ENCODE measurements at regions not wholly inside any gene's neighbourhood (a gene's known extent, or its start where the extent isn't known, plus 50 kb on each side); places are given as distances from the start of the nearest gene placed in this dataset.

DNA sequence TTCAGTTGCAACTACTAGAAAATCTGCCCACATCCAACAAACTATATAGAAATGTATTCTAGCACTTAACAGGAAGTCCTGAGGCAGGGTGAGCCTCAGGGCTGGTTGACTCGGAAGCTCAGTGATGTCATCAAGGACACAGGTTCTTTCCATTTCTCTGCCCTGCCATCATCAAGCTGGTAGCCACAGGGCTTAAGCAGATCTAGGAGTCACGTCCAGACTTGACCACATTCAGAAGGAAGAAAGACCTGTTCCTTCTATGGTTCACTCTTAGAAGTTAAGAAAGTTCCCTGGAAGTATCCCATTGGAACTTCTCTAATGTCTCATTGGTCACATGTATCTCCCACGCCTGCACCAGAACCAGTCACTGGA, 438.1 kb downstream of the PRDM2 start:
- no peak for DNase-seq (ENCODE audit: low read depth)
- H3K4me3 ChIP-seq (ENCODE audit: low read depth, low read length): no peak overlapping the region
- TF ChIP-seq, protein P1, sequence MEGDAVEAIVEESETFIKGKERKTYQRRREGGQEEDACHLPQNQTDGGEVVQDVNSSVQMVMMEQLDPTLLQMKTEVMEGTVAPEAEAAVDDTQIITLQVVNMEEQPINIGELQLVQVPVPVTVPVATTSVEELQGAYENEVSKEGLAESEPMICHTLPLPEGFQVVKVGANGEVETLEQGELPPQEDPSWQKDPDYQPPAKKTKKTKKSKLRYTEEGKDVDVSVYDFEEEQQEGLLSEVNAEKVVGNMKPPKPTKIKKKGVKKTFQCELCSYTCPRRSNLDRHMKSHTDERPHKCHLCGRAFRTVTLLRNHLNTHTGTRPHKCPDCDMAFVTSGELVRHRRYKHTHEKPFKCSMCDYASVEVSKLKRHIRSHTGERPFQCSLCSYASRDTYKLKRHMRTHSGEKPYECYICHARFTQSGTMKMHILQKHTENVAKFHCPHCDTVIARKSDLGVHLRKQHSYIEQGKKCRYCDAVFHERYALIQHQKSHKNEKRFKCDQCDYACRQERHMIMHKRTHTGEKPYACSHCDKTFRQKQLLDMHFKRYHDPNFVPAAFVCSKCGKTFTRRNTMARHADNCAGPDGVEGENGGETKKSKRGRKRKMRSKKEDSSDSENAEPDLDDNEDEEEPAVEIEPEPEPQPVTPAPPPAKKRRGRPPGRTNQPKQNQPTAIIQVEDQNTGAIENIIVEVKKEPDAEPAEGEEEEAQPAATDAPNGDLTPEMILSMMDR (IDR thresholded peaks at IDR 0.05; ENCODE audit: low read depth, low read length, missing control alignments): no peak
- in situ Hi-C loops (cut with HindIII; ENCODE audit: low sequenced_read_pairs): no loop called here

DNA sequence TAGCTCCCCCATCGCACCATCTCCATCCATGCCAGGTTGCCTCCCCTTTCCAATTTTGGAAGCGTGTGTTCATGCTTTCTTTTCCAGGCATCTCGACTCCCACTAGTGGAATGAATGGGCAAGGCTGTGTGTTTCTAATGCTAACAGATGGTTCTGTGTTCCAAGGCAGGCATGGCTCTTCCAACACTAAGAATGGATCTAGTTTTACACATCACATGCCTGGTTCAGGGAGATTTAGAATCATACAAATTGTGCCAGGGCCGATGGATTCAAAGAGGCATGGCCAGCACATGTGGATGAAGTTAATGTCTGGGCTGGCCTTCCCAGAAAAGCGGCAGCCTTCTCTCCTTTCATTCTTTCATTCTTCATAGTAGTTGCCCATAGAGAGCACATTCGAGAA, 438.7 kb downstream of the PRDM2 start:
- in situ Hi-C loops (cut with HindIII; ENCODE audit: low sequenced_read_pairs): no loop called here
- no peak for DNase-seq (ENCODE audit: low read depth)
- TF ChIP-seq, protein P1 (IDR thresholded peaks at IDR 0.05; ENCODE audit: low read depth, low read length, missing control alignments): peak; percentile 15
- no peak overlapping the region for H3K4me3 ChIP-seq (ENCODE audit: low read depth, low read length)

DNA sequence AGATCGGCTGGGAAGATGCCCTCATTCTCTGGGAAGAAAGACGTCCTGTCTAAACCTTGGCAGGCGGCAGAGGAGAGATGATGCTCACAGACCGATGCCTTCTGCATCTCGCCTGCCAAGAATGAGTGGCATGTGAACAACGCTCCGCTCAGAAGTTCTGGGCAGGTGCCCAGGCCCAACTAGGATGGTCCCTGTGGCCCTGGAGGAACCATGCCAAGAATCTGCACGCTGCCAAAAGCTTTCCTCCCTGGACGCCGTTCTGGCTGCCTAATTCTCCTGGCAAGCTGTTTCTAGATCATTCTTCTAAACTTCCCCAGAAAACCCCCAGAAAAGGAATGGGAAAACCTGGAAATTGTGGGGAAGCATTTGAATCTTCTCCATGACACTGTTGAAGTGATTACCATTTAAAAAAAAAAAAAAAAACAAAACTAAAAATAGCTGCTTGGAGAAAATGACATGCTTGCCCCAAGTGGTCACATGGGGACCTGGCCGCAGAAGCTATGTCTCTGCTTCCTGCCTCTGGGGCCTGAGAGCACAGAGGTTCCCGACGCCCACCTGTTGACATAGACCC, 440.9 kb downstream of the PRDM2 start:
- TF ChIP-seq, protein P1 (IDR thresholded peaks at IDR 0.05; ENCODE audit: low read depth, low read length, missing control alignments): peak; percentile 13
- peak; percentile 34 for DNase-seq (ENCODE audit: low read depth)

DNA sequence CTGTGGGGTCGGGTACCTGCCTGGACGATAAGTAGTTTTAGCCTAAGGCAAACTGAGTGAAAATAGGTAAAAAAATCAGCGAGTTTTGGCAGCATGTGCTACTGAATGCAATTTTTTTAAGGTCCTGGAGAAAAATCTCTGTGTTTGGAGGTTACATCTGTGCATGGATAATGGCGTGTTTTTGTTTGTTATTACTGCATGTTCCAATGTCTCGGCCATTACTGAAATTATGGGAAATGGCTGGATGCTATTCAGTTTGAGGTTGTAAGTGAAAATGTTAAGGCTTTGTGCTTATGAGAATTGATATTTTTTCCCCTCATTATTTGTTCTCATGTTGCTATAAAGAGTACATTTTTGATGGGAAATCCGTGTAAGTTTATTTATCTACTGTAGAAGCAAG, 441.7 kb downstream of the PRDM2 start:
- TF ChIP-seq, protein P1 (IDR thresholded peaks at IDR 0.05; ENCODE audit: low read depth, low read length, missing control alignments): no peak
- no peak for DNase-seq (ENCODE audit: low read depth)
- H3K4me3 ChIP-seq (ENCODE audit: low read depth, low read length): no peak overlapping the region
- in situ Hi-C loops (cut with HindIII; ENCODE audit: low sequenced_read_pairs): no loop called here

More for the DNA sequence above, 440.9 kb downstream of the PRDM2 start:
- no peak overlapping the region for H3K4me3 ChIP-seq (ENCODE audit: low read depth, low read length)
- in situ Hi-C loops (cut with HindIII; ENCODE audit: low sequenced_read_pairs): no loop called here

DNA sequence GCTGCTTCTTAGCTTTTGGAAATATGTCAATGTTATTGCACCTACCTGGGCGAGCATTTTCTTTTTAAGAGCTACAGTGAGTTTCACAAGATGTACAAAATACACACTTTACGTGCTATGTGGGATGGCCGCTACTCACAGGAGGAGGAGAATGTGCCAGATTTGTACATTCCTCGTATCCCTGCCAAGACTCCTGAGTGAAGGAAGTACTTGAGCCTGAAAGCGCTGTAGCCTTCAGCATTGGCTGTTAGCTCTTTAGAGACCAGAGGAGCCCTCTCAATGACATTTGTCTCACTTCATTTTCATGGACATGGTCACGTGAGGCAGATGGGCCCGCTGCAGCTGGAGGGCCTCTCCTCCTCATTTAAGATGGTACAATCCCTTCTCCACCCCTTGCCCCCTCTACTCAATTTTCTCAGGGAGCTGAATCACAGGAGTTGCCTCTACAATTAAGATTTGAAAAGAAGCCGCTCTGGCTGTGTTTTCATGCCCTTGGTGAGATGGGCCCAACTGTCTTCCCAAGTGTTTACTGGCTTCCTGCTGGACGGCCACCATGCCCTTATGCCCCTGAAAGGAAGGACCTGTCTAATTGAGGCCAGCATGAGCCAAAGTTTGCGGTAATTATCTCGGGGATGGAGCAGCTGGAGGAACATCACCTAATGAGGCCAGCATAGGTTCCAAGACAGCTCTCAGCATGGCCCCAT, 442.6 kb downstream of the PRDM2 start:
- peak; percentile 43 for DNase-seq (ENCODE audit: low read depth)
- in situ Hi-C loops (cut with HindIII; ENCODE audit: low sequenced_read_pairs): no loop called here

DNA sequence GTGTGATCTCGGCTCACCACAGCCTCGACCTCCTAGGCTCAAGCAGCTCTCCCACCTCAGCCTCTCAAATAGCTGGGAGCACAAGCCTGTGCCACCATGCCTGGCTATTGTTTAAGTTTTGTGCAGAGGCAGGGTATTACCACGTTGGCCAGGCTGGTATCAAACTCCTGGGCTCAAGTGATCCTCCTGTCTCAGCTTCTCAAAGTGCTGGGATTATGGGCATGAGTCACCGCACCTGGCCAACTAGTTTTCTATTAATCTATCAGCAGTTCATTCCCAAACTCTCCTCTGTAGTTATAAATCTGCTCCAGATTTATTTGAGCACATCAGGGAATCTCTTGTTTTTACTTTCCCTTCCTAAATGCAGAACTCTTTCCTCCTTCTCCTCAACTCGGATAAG, 443.8 kb downstream of the PRDM2 start:
- H3K4me3 ChIP-seq (ENCODE audit: low read depth, low read length): no peak overlapping the region
- in situ Hi-C loops (cut with HindIII; ENCODE audit: low sequenced_read_pairs): no loop called here
- no peak for DNase-seq (ENCODE audit: low read depth)
- TF ChIP-seq, protein P1 (IDR thresholded peaks at IDR 0.05; ENCODE audit: low read depth, low read length, missing control alignments): no peak

More for the DNA sequence above, 442.6 kb downstream of the PRDM2 start:
- H3K4me3 ChIP-seq (ENCODE audit: low read depth, low read length): no peak overlapping the region
- TF ChIP-seq, protein P1 (IDR thresholded peaks at IDR 0.05; ENCODE audit: low read depth, low read length, missing control alignments): no peak
